HEK293T (cell line): ENCODE measurements at regions not wholly inside any gene's neighbourhood (a gene's known extent, or its start where the extent isn't known, plus 50 kb on each side); places are given as distances from the start of the nearest gene placed in this dataset.

Experiments
- CTCF ChIA-PET: fragments of 350-600 bp; formaldehyde crosslinking; extraction: SDS; loops from one replicate; lab custom pipeline; 2021; ENCODE audit warnings: antibody characterized with exemption, inconsistent platforms; lab: Yijun Ruan, JAX
- POLR2A ChIA-PET: fragments of 350-600 bp; formaldehyde crosslinking; extraction: SDS; loops from one replicate; lab custom pipeline; 2020; ENCODE audit warnings: antibody characterized with exemption, inconsistent platforms; lab: Yijun Ruan, JAX
- DNase-seq: peaks from one replicate; pipeline ENCODE4 v3.0.0; 2012; ENCODE audit warnings: mixed read lengths; ENCODE audit errors: extremely low spot score
- ARNT ChIP-seq: fragments of 450-650 bp; IDR thresholded peaks from 2 replicates; pipeline ENCODE4 v1.6.1; 2017; ENCODE audit warnings: mild to moderate bottlenecking
- BHLHE40 ChIP-seq: fragments of 450-650 bp; IDR thresholded peaks from 2 replicates; pipeline ENCODE4 v1.6.1; 2016; ENCODE audit warnings: mild to moderate bottlenecking, moderate library complexity, borderline replicate concordance
- CTBP1 ChIP-seq: fragments of 450-650 bp; IDR thresholded peaks from 2 replicates; pipeline ENCODE4 v1.6.1; 2016; ENCODE audit warnings: borderline replicate concordance
- ELF4 ChIP-seq: fragments of 450-650 bp; IDR thresholded peaks from 2 replicates; pipeline ENCODE4 v1.6.1; 2017; ENCODE audit warnings: antibody characterized with exemption
- FOXA1 ChIP-seq: fragments of 450-650 bp; IDR thresholded peaks from 2 replicates; pipeline ENCODE4 v1.6.1; 2016; ENCODE audit warnings: mild to moderate bottlenecking
- FOXK2 ChIP-seq: fragments of 450-650 bp; IDR thresholded peaks from 2 replicates; pipeline ENCODE4 v1.6.1; 2016; ENCODE audit warnings: mild to moderate bottlenecking
- FOXM1 ChIP-seq: fragments of 450-650 bp; IDR thresholded peaks from 2 replicates; pipeline ENCODE4 v1.6.1; 2017; ENCODE audit warnings: mild to moderate bottlenecking, borderline replicate concordance
- HDGF ChIP-seq: fragments of 450-650 bp; IDR thresholded peaks from 2 replicates; pipeline ENCODE4 v1.6.1; 2017; ENCODE audit warnings: antibody characterized with exemption, borderline replicate concordance
- L3MBTL2 ChIP-seq: fragments of 450-650 bp; conservative IDR thresholded peaks from 2 replicates; pipeline ENCODE4 v1.6.1; 2016; ENCODE audit warnings: mild to moderate bottlenecking
- LEF1 ChIP-seq: fragments of 450-650 bp; IDR thresholded peaks from 2 replicates; pipeline ENCODE4 v1.6.1; 2017; ENCODE audit warnings: mild to moderate bottlenecking, borderline replicate concordance
- NFRKB ChIP-seq: fragments of 450-650 bp; IDR thresholded peaks from 2 replicates; pipeline ENCODE4 v1.6.1; 2016; ENCODE audit warnings: mild to moderate bottlenecking, moderate library complexity
- SP1 ChIP-seq: fragments of 450-650 bp; IDR thresholded peaks from 2 replicates; pipeline ENCODE4 v1.6.1; 2017
- SUZ12 ChIP-seq: fragments of 450-650 bp; IDR thresholded peaks from 2 replicates; pipeline ENCODE4 v1.6.1; 2016; ENCODE audit warnings: mild to moderate bottlenecking
- TARDBP ChIP-seq: fragments of 450-650 bp; IDR thresholded peaks from 2 replicates; pipeline ENCODE4 v1.6.1; 2016
- ZNF384 ChIP-seq: fragments of 450-650 bp; IDR thresholded peaks from 2 replicates; pipeline ENCODE4 v1.6.1; 2016
- TF ChIP-seq, protein P1 (sequence below): fragments of 450-650 bp; IDR thresholded peaks from 2 replicates; pipeline ENCODE4 v1.6.1; 2016

DNA sequence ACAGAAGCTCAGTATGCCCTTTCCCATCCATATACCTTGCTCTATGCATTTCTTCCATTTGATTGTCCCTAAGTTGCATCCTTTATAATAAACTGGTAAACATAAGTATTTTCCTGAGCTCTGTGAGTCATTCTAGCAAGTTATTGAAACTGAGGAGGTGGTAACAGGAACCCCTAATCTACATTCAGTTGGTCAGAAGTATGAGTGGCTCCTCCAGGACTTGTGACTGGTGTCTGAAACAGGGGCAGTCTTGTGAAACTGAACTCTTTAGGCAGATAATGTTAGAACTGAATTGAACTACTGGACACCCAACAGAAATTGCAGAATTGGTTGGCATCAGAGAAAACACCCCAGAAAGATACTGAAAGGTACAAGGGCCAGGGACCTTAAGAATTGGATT is 133.1 kb upstream of the POU5F2 start:
- CTCF ChIA-PET = interaction anchor here (0.9 kb wide), 1 partner anchor 20 kb away, joined by 3 read pairs; no protein-coding TSS in a partner anchor
- POLR2A ChIA-PET = no interaction called here
- no peak for TF ChIP-seq FOXM1
- TF ChIP-seq NFRKB = no peak
- TF ChIP-seq TARDBP = no peak
- TF ChIP-seq L3MBTL2 = no peak
- no peak for TF ChIP-seq ARNT
- no peak for TF ChIP-seq SUZ12
- TF ChIP-seq SP1 = no peak
- TF ChIP-seq HDGF = no peak
- TF ChIP-seq CTBP1 = no peak
- no peak for TF ChIP-seq FOXK2
- TF ChIP-seq ZNF384 = no peak
- TF ChIP-seq, protein P1, sequence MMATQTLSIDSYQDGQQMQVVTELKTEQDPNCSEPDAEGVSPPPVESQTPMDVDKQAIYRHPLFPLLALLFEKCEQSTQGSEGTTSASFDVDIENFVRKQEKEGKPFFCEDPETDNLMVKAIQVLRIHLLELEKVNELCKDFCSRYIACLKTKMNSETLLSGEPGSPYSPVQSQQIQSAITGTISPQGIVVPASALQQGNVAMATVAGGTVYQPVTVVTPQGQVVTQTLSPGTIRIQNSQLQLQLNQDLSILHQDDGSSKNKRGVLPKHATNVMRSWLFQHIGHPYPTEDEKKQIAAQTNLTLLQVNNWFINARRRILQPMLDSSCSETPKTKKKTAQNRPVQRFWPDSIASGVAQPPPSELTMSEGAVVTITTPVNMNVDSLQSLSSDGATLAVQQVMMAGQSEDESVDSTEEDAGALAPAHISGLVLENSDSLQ = no peak
- no peak for TF ChIP-seq BHLHE40
- no peak for TF ChIP-seq LEF1
- no peak for TF ChIP-seq FOXA1
- TF ChIP-seq ELF4 = no peak
- DNase-seq = no peak

DNA sequence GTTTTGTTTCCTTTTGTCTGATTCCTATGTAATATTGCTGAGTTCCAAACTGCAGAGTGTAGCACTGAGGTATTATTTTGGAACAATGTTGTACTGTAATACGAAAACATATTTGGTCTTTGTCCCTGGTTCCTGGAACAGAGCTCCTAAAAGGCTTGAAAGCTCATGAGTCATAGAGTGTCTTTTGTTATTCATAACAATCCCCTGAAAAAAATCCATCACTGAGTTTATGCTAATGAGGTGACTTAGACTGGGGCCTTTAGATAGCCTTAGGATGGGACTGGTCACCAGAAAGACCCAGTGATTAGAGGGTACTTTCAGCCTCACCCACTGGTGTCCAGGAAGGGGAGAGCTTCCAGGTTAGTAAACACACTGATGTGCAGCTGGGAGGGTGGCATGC is 132.7 kb upstream of the POU5F2 start:
- ChIA-PET POLR2A (no interaction called here), CTCF (interaction anchor here (0.9 kb wide), 1 partner anchor 21 kb away, joined by 3 read pairs; no protein-coding TSS in a partner anchor)
- TF ChIP-seq BHLHE40 = no peak
- no peak for DNase-seq

DNA sequence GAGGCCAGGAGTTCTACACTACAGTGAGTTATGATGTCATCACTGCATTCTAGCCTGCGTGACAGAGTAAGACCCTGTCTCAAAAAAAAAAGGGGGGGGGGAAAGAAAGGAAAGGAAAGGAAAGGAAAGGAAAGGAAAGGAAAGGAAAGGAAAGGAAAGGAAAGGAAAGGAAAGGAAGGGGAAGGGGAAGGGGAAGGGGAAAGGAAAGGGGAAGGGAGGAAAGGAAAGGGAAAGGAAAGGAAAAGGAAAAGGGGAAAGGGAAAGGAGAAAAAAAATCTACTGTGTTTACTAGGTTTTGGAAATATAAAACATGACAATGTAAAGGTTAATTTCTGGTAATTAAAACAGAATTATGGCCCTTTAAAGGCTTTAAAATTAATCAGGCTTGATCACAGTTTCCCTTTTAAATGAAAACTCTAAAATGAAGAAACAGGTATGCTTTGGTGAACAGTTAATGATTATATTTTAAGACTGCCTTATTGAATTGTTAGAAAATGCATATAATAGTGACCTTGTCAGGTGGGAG is 131.9 kb upstream of the POU5F2 start:
- CTCF ChIA-PET = no interaction called here
- DNase-seq = no peak
- TF ChIP-seq FOXA1 (no peak), SUZ12 (no peak), ELF4 (no peak), FOXK2 (no peak), FOXM1 (no peak), SP1 (no peak), NFRKB (no peak), L3MBTL2 (no peak), CTBP1 (no peak), BHLHE40 (no peak), LEF1 (no peak), HDGF (no peak), TARDBP (no peak), ZNF384 (no peak)
- TF ChIP-seq, protein P1 = no peak
- POLR2A ChIA-PET = no interaction called here

DNA sequence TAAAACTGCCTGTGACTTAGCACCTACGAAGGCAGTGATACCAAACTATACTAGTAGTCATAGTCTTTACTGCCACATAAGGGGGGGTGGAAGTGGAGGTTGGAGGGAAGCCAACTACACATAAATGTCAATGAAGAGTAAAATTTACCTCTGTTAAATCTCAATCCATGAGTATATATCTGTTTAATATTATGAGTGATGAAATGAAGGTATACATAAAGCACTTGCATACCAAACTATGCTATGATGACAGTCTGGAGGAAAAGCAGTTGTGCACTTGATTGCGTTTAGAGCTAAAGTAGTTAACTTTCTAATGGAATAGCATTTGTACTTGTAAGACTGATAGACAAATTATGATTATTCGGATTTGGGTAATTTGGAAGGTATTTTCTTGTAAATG is 129.2 kb upstream of the POU5F2 start:
- POLR2A ChIA-PET = no interaction called here
- no peak for DNase-seq
- CTCF ChIA-PET = no interaction called here
- no peak for TF ChIP-seq NFRKB
- TF ChIP-seq FOXK2 = no peak
- TF ChIP-seq LEF1 = no peak
- TF ChIP-seq FOXA1 = no peak
- no peak for TF ChIP-seq SP1
- TF ChIP-seq, protein P1 = no peak
- TF ChIP-seq ARNT = no peak
- TF ChIP-seq TARDBP = no peak
- no peak for TF ChIP-seq FOXM1
- no peak for TF ChIP-seq HDGF
- TF ChIP-seq CTBP1 = no peak

DNA sequence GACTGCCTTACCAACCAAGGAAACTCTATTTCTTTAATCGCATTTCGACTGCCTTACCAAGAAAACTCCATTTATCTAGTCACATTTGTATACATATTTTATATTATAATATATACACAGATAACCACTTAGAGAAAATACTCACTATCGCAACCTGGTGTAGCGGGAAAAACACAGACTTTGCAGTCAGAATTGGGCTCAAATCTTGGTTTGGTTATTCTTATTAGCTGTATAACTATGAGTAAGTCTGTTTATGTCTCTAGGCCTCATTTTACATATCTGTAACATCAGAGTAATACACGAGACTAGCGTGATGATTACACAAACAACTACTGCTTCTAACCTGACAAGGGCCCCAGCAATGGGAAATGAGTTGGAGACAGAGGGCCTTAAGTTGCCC is 127.5 kb upstream of the POU5F2 start:
- ChIA-PET POLR2A (no interaction called here), CTCF (interaction anchor here (0.5 kb wide), 1 partner anchor 50 kb away, joined by 3 read pairs; no protein-coding TSS in a partner anchor)
- no peak for DNase-seq
- TF ChIP-seq FOXA1 (no peak), FOXK2 (no peak), CTBP1 (no peak), FOXM1 (no peak), HDGF (no peak), SP1 (no peak), ARNT (no peak), SUZ12 (no peak), L3MBTL2 (no peak), ZNF384 (no peak), ELF4 (no peak), NFRKB (no peak), LEF1 (no peak), BHLHE40 (no peak), TARDBP (no peak)
- TF ChIP-seq, protein P1 = no peak

DNA sequence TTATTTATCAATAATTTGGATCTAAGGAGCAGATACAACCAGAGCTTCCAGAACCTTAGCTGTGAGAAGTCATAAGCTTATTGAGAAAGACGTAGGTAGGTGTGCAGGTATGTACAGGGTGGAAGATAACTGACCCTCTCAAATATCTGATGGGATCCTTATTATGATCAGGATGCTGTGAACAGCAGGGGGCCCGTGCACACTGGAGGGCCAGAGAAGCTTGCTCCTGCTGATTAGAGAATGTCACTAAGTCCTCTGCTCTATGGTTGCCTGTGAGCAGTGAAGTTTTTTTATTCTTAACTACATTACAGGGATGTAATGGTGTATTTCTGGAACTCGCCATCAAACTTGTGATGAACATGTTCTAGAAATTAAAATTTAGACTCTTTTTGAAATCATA is 108.9 kb upstream of the POU5F2 start:
- POLR2A ChIA-PET = no interaction called here
- CTCF ChIA-PET = no interaction called here
- TF ChIP-seq SUZ12 = no peak
- TF ChIP-seq HDGF = no peak
- no peak for TF ChIP-seq SP1
- TF ChIP-seq TARDBP = no peak
- TF ChIP-seq FOXM1 = no peak
- TF ChIP-seq BHLHE40 = no peak
- TF ChIP-seq ZNF384 = no peak
- no peak for TF ChIP-seq FOXA1
- no peak for TF ChIP-seq CTBP1
- TF ChIP-seq NFRKB = no peak
- TF ChIP-seq FOXK2 = no peak
- no peak for TF ChIP-seq L3MBTL2
- TF ChIP-seq, protein P1 = no peak
- no peak for TF ChIP-seq ELF4
- TF ChIP-seq LEF1 = no peak
- DNase-seq = peak; percentile 12
